BLaER1 treated with 17β-estradiol and CSF1 and Interleukin-3, amounts not matched to agents 10 nM and 100 nM (cell line): ENCODE measurements at regions not wholly inside any gene's neighbourhood (a gene's known extent, or its start where the extent isn't known, plus 50 kb on each side); places are given as distances from the start of the nearest gene placed in this dataset.
A peak's percentile ranks its signal among the peaks of the same experiment; 100 is the strongest.

Experiments used
- H3K27ac ChIP-seq, 11 experiments: shearing (Covaris generic); formaldehyde crosslinking; 2 replicates each; pipeline ENCODE4 v1.8.1; 2022
- H3K27me3 ChIP-seq, 11 experiments: shearing (Covaris generic); formaldehyde crosslinking; 2 replicates each; pipeline ENCODE4 v1.8.1; 2022
- H3K36me3 ChIP-seq, 11 experiments: shearing (Covaris generic); formaldehyde crosslinking; 2 replicates each; pipeline ENCODE4 v1.8.1; 2022
- H3K4me1 ChIP-seq, 10 experiments: shearing (Covaris generic); formaldehyde crosslinking; 2 replicates each; pipeline ENCODE4 v1.8.1; 2022
- H3K4me2 ChIP-seq, 11 experiments: shearing (Covaris generic); formaldehyde crosslinking; 2 replicates each; pipeline ENCODE4 v1.8.1; 2022
- H3K4me3 ChIP-seq, 10 experiments: shearing (Covaris generic); formaldehyde crosslinking; 2 replicates each; pipeline ENCODE4 v1.8.1; 2022
- H3K9ac ChIP-seq, 11 experiments: shearing (Covaris generic); formaldehyde crosslinking; 2 replicates each; pipeline ENCODE4 v1.8.1; 2022
- H3K9me3 ChIP-seq, 11 experiments: shearing (Covaris generic); formaldehyde crosslinking; replicated peaks in 1 of 11; 2 replicates each; pipeline ENCODE4 v1.8.1; 2022
- H4K20me1 ChIP-seq, 11 experiments: shearing (Covaris generic); formaldehyde crosslinking; 2 replicates each; pipeline ENCODE4 v1.8.1; 2022
- Cebpa-rat ChIP-seq, 11 experiments: shearing (Covaris generic); IDR thresholded peaks; 2 replicates each; pipeline ENCODE4 v1.8.1; 2022

DNA sequence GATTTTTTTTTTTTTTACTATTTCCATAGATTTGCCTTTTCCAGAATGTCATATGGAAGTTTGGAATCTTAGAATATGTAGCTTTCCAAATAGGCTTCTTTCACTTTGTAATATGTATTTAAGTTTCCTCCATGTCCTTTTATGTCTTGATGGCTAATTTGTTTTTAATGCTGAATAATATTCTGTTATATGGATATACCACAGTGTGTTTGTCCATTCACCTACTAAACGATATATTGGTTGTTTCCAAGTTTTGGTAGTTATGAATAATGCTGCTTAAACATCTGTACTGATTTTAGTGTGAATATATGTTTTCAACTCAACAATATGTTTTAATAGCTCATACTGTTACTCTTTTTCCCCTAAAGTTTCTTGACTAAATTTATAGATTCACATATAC lies 669.8 kb upstream of the PCDH15 start:
- Histone ChIP-seq H4K20me1 (no peaks in the 10 kb centered on the region), H3K36me3 (no peaks in the 10 kb centered on the region), H3K9ac (no peak overlapping the region), H3K27me3 (no peaks in the 10 kb centered on the region), H3K4me3 (no peak overlapping the region), H3K4me1 (no peaks in the 10 kb centered on the region), H3K4me2 (no peak overlapping the region), H3K27ac (no peak overlapping the region), H3K9me3 (no peaks in the 10 kb centered on the region)
- TF ChIP-seq Cebpa-rat (IDR thresholded peaks at IDR 0.05), result no peak

DNA sequence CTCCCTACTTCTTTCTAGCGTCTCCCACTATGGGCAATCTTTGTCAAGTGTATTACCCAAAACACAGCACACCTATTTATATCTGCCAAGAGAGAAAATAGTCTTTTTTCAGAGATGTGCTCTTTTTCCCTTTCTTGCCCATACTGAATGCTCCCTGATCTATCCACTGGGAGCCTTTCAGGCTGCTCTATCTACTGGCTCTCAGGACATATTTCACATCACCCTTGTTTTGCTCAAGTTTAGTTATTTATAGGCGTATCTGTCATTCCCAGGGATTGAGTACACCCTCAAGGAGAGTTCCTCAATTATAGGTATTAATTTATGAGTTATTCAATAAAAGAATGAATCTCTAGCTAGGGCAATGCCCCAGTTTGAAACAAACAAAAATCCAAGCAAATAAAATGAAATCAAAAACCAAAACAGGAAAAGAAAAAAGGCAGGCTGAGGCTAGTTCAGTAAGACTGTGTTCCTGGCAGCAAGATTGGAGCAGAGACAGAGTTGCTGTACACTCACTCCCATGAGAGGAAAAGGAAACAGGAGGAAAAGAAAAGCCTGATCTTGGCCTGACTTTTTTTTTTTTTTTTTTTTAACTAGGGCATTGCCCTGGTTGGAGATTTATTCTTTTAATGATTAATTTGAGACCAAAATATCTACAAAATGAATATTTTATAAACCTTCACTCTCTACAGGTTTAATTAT lies 665.9 kb upstream of the PCDH15 start:
- Histone ChIP-seq H3K27me3 (no peaks in the 10 kb centered on the region), H3K4me3 (no peak overlapping the region), H3K4me2 (no peak overlapping the region), H3K36me3 (no peaks in the 10 kb centered on the region), H3K27ac (no peak overlapping the region), H3K9me3 (no peaks in the 10 kb centered on the region), H4K20me1 (no peaks in the 10 kb centered on the region), H3K9ac (no peak overlapping the region), H3K4me1 (no peaks in the 10 kb centered on the region)
- TF ChIP-seq Cebpa-rat (IDR thresholded peaks at IDR 0.05), result no peak

DNA sequence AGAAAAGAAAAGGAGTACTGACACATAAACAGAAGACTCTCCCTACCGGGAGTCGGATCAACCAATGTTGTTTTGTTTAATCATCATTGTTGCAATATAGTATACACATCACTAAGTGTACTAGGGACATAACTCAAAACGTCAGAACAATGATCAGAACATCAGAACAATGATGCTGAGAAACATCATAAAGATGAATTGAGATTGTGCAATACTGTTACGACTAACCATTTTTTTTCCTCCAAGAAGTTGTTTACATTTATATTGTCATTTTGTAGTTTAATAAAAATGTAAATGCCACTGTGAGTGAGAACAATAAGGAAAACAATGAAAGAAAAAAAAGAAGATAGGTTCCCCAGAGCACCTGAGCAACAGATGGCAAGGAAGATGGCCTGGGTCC lies 663.1 kb upstream of the PCDH15 start:
- H3K9me3 ChIP-seq, result no peaks in the 10 kb centered on the region
- H3K4me2 ChIP-seq, result no peak overlapping the region
- TF ChIP-seq Cebpa-rat (IDR thresholded peaks at IDR 0.05), result peak in 2 of 11 experiments; percentile 35; a peak in 1 of 22 replicates
- no peak overlapping the region for H3K4me3 ChIP-seq
- H4K20me1 ChIP-seq, result no peaks in the 10 kb centered on the region
- H3K9ac ChIP-seq, result no peak overlapping the region
- no peaks in the 10 kb centered on the region for H3K27me3 ChIP-seq
- no peaks in the 10 kb centered on the region for H3K4me1 ChIP-seq
- no peaks in the 10 kb centered on the region for H3K36me3 ChIP-seq
- H3K27ac ChIP-seq, result no peak overlapping the region

DNA sequence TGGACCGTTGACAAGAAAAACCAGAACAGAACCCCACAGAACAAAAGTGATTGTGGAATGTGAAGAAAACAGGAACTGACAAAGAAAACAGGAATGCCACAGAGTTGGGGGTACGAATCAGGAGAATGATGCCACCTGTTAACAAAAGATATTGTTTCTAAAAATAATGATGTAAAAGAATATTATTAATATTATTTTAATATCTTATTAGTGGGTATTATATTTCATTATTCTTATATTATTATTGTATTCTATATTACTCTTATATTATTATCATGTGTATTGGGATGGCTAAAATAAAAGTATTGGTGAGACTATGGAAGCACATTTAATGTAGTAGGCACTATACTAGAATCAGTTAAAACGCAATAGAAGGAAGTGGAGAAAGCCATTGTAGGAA lies 659.0 kb upstream of the PCDH15 start:
- Histone ChIP-seq H3K9ac (no peak overlapping the region), H3K27ac (no peak overlapping the region), H3K4me3 (no peak overlapping the region), H3K4me2 (no peak overlapping the region), H4K20me1 (no peaks in the 10 kb centered on the region), H3K27me3 (no peaks in the 10 kb centered on the region), H3K4me1 (no peaks in the 10 kb centered on the region), H3K36me3 (no peaks in the 10 kb centered on the region), H3K9me3 (no peaks in the 10 kb centered on the region)
- no peak for TF ChIP-seq Cebpa-rat (IDR thresholded peaks at IDR 0.05)

DNA sequence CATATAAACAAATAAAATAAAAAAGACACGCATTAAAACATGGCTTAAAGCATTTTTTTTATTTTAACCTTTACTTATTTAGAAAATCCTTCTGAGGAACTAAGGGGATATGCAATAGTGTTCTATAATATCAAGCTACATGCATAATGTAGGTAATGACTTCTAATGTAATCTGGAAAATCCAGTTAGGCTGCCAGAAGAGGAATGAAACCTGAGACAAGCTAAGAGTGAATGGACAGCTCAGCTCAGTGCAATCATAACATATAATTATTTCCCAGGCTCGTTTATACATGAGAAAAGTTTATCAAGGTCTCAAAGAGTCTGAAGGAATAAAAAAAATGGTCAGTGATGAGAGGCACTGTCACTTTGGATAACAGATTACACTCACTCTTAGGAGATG lies 649.0 kb upstream of the PCDH15 start:
- Histone ChIP-seq H3K27ac (no peak overlapping the region), H3K4me3 (no peak overlapping the region), H3K4me1 (no peaks in the 10 kb centered on the region; a peak in 1 of 20 replicates), H4K20me1 (no peaks in the 10 kb centered on the region), H3K27me3 (no peaks in the 10 kb centered on the region), H3K9me3 (no peaks in the 10 kb centered on the region), H3K36me3 (no peaks in the 10 kb centered on the region), H3K4me2 (no peak overlapping the region), H3K9ac (no peak overlapping the region)
- no peak for TF ChIP-seq Cebpa-rat (IDR thresholded peaks at IDR 0.05)

DNA sequence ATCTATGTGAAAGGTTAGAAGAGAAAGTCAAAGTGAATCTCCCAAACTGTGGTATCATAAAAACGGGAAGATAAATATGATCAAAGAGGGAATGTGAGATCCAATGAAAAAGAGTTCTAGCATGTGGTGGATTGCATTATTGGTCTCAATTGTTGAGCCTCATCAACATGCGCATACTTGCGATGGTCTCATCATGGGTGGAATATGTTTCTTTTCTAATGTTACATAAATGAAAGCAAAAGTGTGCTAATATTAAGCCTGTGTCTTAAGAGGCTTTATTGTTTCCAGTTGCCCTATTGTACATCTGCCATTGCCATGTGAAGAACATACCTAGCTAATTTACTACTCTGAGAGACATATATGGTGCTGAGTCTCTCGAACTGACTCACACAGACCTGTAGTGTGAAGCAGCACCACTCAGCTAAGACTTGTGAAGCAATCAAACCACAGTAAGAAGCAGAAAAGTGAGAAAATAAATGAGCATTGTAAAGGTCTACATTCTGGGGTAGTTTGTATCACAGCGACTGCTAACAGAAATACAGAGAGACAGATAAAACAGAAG lies 645.5 kb upstream of the PCDH15 start:
- H3K27ac ChIP-seq, result no peak overlapping the region
- H4K20me1 ChIP-seq, result no peaks in the 10 kb centered on the region
- no peak overlapping the region for H3K4me2 ChIP-seq
- no peaks in the 10 kb centered on the region for H3K27me3 ChIP-seq
- no peaks in the 10 kb centered on the region for H3K9me3 ChIP-seq
- no peak for TF ChIP-seq Cebpa-rat (IDR thresholded peaks at IDR 0.05)
- no peak overlapping the region for H3K4me3 ChIP-seq
- no peaks in the 10 kb centered on the region; a peak in 1 of 20 replicates for H3K4me1 ChIP-seq
- H3K9ac ChIP-seq, result no peak overlapping the region
- no peaks in the 10 kb centered on the region for H3K36me3 ChIP-seq

DNA sequence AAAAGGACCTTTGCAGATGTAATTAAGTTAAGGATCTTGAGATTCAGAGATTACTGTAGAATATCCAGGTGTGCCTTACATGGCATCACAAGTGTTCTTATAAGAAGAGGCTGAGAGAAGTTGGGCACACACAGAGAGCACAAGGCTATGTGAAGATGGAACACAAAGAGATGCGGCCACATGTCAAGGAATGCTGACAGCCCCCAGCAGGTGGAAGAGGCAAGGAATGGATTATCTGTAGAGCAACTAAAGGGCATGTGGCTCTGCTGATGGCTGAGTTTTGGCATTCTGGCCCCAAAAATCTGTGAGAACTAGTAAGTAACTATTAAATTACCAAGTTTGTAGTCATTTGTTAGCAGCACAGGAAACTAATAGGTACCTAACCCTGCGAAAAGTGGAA lies 640.7 kb upstream of the PCDH15 start:
- no peak overlapping the region for H3K27ac ChIP-seq
- H3K4me3 ChIP-seq, result no peak overlapping the region
- no peaks in the 10 kb centered on the region for H3K27me3 ChIP-seq
- no peaks in the 10 kb centered on the region for H4K20me1 ChIP-seq
- H3K4me1 ChIP-seq, result no peaks in the 10 kb centered on the region; a peak in 1 of 20 replicates
- H3K9me3 ChIP-seq, result no peaks in the 10 kb centered on the region
- H3K9ac ChIP-seq, result no peak overlapping the region
- H3K4me2 ChIP-seq, result no peak overlapping the region
- TF ChIP-seq Cebpa-rat (IDR thresholded peaks at IDR 0.05), result no peak
- H3K36me3 ChIP-seq, result no peaks in the 10 kb centered on the region

DNA sequence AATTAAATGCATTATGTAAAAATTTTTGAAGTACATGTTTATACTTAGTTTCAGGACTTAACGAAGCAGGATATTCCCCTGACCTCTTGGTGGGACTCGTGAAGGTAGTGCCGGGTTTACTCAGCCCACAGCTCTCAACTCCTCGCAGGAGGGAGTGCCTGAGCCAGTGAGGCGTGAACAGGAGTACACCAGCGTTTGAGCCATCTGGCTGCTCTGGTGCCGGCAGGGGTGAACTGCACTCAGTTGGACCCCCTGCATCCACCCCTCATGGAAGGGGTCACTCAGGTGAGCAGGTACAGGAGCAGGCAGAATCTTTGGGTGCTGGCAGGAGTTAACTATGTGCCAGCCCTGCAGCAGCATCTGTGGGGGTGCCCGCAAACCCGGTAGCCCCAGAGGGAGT lies 625.1 kb upstream of the PCDH15 start:
- Histone ChIP-seq H3K4me2 (no peak overlapping the region), H3K27ac (no peak overlapping the region), H3K36me3 (no peaks in the 10 kb centered on the region), H3K27me3 (no peaks in the 10 kb centered on the region), H3K4me1 (no peaks in the 10 kb centered on the region), H3K9me3 (peaks cover 0 to 9% (median 0%) of the 10 kb centered on the region in 11 experiments; a peak in 3 of 22 replicates), H3K9ac (no peak overlapping the region), H3K4me3 (no peak overlapping the region), H4K20me1 (no peaks in the 10 kb centered on the region)
- TF ChIP-seq Cebpa-rat (IDR thresholded peaks at IDR 0.05), result no peak

DNA sequence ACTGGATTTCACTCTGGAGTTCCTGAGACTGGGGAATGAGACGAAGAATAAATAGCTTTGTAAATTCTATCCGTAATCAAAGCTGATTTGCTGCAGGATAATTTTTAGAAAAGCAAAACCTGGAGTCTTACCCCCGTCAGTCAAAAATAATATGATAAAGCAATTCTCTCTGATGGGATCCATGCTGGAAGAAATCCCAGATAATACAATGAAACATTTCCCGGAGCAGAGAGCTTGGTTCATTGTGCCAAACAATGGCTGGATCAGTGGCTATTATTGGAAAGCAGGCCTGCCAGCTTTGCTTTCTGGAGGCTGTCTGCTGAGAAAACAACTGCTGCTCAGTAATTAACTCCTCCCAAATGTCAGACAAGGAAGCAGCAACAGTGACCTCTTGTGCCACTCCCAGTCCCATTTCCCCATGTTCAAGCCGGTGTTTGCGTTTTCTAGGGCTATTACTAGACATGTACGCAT lies 609.4 kb upstream of the PCDH15 start:
- Histone ChIP-seq H3K9ac (no peak overlapping the region), H3K4me1 (no peaks in the 10 kb centered on the region), H3K36me3 (no peaks in the 10 kb centered on the region), H3K27ac (no peak overlapping the region), H3K27me3 (no peaks in the 10 kb centered on the region), H4K20me1 (no peaks in the 10 kb centered on the region), H3K4me2 (no peak overlapping the region), H3K4me3 (no peak overlapping the region), H3K9me3 (no peaks in the 10 kb centered on the region)
- no peak for TF ChIP-seq Cebpa-rat (IDR thresholded peaks at IDR 0.05)

DNA sequence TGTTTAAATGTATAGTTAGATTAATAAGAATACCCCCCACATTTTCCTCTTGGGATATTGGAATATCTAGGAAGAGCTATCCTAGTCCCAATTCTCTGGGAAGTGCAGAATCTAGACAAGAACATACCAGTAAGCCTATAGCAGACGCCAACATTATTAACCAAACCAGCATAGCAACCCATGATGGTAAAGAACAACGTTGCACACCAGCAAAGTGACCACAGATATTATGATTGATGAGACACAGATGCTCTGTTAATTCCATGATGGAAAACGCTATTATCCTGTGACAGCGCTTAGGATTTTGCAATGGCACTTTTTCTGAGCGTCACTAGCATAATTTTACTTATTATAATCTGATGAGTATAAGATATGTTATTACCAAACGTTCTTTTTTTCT lies 603.1 kb upstream of the PCDH15 start:
- Histone ChIP-seq H3K27ac (no peak overlapping the region), H3K36me3 (no peaks in the 10 kb centered on the region), H3K27me3 (no peaks in the 10 kb centered on the region), H3K4me3 (no peak overlapping the region), H3K9ac (no peak overlapping the region), H3K9me3 (no peaks in the 10 kb centered on the region), H4K20me1 (no peaks in the 10 kb centered on the region), H3K4me1 (no peaks in the 10 kb centered on the region), H3K4me2 (no peak overlapping the region)
- no peak for TF ChIP-seq Cebpa-rat (IDR thresholded peaks at IDR 0.05)
